ENCODE measurements at regions not wholly inside any gene's neighbourhood (a gene's known extent, or its start where the extent isn't known, plus 50 kb on each side); places are given as distances from the start of the nearest gene placed in this dataset.

- BruUV-seq (replicated peaks), result no TSS peak
- H3K36me3 ChIP-seq (ENCODE audit: control insufficient read depth, insufficient read depth, low read length), result no peaks in the 10 kb centered on the region
- no peaks in the 10 kb centered on the region for H3K4me1 ChIP-seq
- no peaks in the 10 kb centered on the region for H3K27me3 ChIP-seq (replicated peaks; ENCODE audit: control insufficient read depth, insufficient read depth, low read length)
- no peaks in the 10 kb centered on the region for H3K36me3 Mint-ChIP-seq (ENCODE audit: insufficient read depth, unreplicated experiment)
- H3K27me3 Mint-ChIP-seq (ENCODE audit: insufficient read depth, unreplicated experiment), result no peaks in the 10 kb centered on the region
- TF ChIP-seq CTCF (IDR thresholded peaks at IDR 0.05; ENCODE audit: insufficient read depth in 1 of 2, low read depth in 1 of 2, low read length in 1 of 2, severe bottlenecking in 1 of 2, unreplicated experiment in 1 of 2), result no peak
- H3K4me3 Mint-ChIP-seq (ENCODE audit: unreplicated experiment), result no peak overlapping the region
- POLR2A ChIA-PET, result no interaction called here
- CTCF ChIA-PET, result no interaction called here
- no peaks in the 10 kb centered on the region for H3K4me1 Mint-ChIP-seq (ENCODE audit: low read depth, unreplicated experiment)
- no peak overlapping the region for H3K27ac Mint-ChIP-seq (ENCODE audit: unreplicated experiment)
- intact Hi-C loops (cut with micrococcal nuclease; ENCODE audit: unreplicated experiment), result no loop called here
- no peaks in the 10 kb centered on the region for H3K9me3 Mint-ChIP-seq (ENCODE audit: unreplicated experiment)
- H3K4me3 ChIP-seq (ENCODE audit: low read depth, low read length), result no peak overlapping the region
- no peaks in the 10 kb centered on the region for H3K9me3 ChIP-seq
- DNase-seq, result no peak
Measured at GRCh38 chr3:95265129-95265528, 1202.3 kb downstream of the NSUN3 start.

GRCh38 chr3:95271395-95271794, 1208.5 kb downstream of the NSUN3 start:
- H3K9me3 Mint-ChIP-seq (ENCODE audit: unreplicated experiment), result no peaks in the 10 kb centered on the region
- no peak for DNase-seq
- H3K27me3 ChIP-seq (replicated peaks; ENCODE audit: control insufficient read depth, insufficient read depth, low read length), result no peaks in the 10 kb centered on the region
- H3K27ac Mint-ChIP-seq (ENCODE audit: unreplicated experiment), result no peak overlapping the region
- no peaks in the 10 kb centered on the region for H3K4me1 ChIP-seq
- no peak for TF ChIP-seq CTCF (IDR thresholded peaks at IDR 0.05; ENCODE audit: insufficient read depth in 1 of 2, low read depth in 1 of 2, low read length in 1 of 2, severe bottlenecking in 1 of 2, unreplicated experiment in 1 of 2)
- ChIA-PET CTCF (no interaction called here), POLR2A (no interaction called here)
- no peaks in the 10 kb centered on the region for H3K36me3 ChIP-seq (ENCODE audit: control insufficient read depth, insufficient read depth, low read length)
- no TSS peak for BruUV-seq (replicated peaks)
- no peak overlapping the region for H3K4me3 ChIP-seq (ENCODE audit: low read depth, low read length)
- no peak overlapping the region for H3K4me3 Mint-ChIP-seq (ENCODE audit: unreplicated experiment)
- H3K36me3 Mint-ChIP-seq (ENCODE audit: insufficient read depth, unreplicated experiment), result no peaks in the 10 kb centered on the region
- H3K4me1 Mint-ChIP-seq (ENCODE audit: low read depth, unreplicated experiment), result no peaks in the 10 kb centered on the region
- H3K9me3 ChIP-seq, result no peaks in the 10 kb centered on the region
- intact Hi-C loops (cut with micrococcal nuclease; ENCODE audit: unreplicated experiment), result no loop called here
- H3K27me3 Mint-ChIP-seq (ENCODE audit: insufficient read depth, unreplicated experiment), result no peaks in the 10 kb centered on the region

GRCh38 chr3:95272166-95272565, 1209.3 kb downstream of the NSUN3 start:
- Histone ChIP-seq H3K4me3 (ENCODE audit: low read depth, low read length) (no peak overlapping the region), H3K36me3 (ENCODE audit: control insufficient read depth, insufficient read depth, low read length) (no peaks in the 10 kb centered on the region), H3K9me3 (no peaks in the 10 kb centered on the region), H3K4me1 (no peaks in the 10 kb centered on the region), H3K27me3 (replicated peaks; ENCODE audit: control insufficient read depth, insufficient read depth, low read length) (no peaks in the 10 kb centered on the region)
- no peak for TF ChIP-seq CTCF (IDR thresholded peaks at IDR 0.05; ENCODE audit: insufficient read depth in 1 of 2, low read depth in 1 of 2, low read length in 1 of 2, severe bottlenecking in 1 of 2, unreplicated experiment in 1 of 2)
- no peaks in the 10 kb centered on the region for H3K4me1 Mint-ChIP-seq (ENCODE audit: low read depth, unreplicated experiment)
- H3K27me3 Mint-ChIP-seq (ENCODE audit: insufficient read depth, unreplicated experiment), result no peaks in the 10 kb centered on the region
- H3K4me3 Mint-ChIP-seq (ENCODE audit: unreplicated experiment), result no peak overlapping the region
- intact Hi-C loops (cut with micrococcal nuclease; ENCODE audit: unreplicated experiment), result no loop called here
- H3K9me3 Mint-ChIP-seq (ENCODE audit: unreplicated experiment), result no peaks in the 10 kb centered on the region
- POLR2A ChIA-PET, result no interaction called here
- BruUV-seq (replicated peaks), result no TSS peak
- CTCF ChIA-PET, result no interaction called here
- no peak overlapping the region for H3K27ac Mint-ChIP-seq (ENCODE audit: unreplicated experiment)
- no peak for DNase-seq
- no peaks in the 10 kb centered on the region for H3K36me3 Mint-ChIP-seq (ENCODE audit: insufficient read depth, unreplicated experiment)

Data from Caco-2 (cell line).